ENCODE measurements at regions not wholly inside any gene's neighbourhood (a gene's known extent, or its start where the extent isn't known, plus 50 kb on each side); places are given as distances from the start of the nearest gene placed in this dataset.

DNA sequence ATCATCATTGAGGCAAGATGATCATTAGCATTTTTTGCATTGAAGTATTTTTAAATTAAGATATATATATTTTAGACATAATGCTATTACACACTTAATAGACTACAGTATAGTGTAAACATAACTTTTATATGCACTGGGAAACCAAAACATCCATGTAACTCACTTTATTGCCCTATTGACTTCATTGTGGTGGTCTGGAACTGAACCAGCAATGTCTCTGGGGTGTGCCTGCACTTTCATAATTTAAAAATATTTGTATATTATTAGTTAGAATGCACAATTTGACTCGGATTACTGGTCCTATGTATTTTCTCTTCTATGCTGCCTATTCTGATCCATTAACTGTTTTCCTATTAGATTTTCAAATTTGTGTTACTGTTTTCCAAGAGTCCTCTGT lies 109.1 kb upstream of the SPATA12 start:
- TF ChIP-seq EZH2 (IDR thresholded peaks at IDR 0.05; ENCODE audit: low read depth, low read length, severe bottlenecking): no peak
- no peak for TF ChIP-seq MAFK (IDR thresholded peaks at IDR 0.05; ENCODE audit: low read depth, low read length)
